ENCODE measurements at regions not wholly inside any gene's neighbourhood (a gene's known extent, or its start where the extent isn't known, plus 50 kb on each side); places are given as distances from the start of the nearest gene placed in this dataset.

DNA sequence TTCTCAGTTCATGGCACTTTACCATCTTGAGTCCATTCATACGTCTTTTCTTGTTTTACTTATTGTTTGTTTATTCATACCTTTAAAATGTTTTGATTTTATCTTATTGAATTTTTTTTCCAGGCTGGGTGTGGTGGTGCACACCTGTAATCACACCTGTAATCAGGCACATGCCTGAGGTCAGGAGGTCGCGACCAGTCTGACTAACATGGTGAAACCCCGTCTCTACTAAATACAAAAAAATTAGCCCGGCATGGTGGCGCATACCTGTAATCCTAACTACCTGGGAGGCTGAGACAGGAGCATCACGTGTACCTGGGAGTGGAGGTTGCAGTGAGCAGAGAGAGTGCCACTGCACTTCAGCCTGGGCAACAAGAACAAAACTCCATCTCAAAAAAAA lies 104.1 kb upstream of the MROH9 start:
- TF ChIP-seq, protein P1, sequence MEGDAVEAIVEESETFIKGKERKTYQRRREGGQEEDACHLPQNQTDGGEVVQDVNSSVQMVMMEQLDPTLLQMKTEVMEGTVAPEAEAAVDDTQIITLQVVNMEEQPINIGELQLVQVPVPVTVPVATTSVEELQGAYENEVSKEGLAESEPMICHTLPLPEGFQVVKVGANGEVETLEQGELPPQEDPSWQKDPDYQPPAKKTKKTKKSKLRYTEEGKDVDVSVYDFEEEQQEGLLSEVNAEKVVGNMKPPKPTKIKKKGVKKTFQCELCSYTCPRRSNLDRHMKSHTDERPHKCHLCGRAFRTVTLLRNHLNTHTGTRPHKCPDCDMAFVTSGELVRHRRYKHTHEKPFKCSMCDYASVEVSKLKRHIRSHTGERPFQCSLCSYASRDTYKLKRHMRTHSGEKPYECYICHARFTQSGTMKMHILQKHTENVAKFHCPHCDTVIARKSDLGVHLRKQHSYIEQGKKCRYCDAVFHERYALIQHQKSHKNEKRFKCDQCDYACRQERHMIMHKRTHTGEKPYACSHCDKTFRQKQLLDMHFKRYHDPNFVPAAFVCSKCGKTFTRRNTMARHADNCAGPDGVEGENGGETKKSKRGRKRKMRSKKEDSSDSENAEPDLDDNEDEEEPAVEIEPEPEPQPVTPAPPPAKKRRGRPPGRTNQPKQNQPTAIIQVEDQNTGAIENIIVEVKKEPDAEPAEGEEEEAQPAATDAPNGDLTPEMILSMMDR (conservative IDR thresholded peaks at IDR 0.05 in 1 of 2, IDR thresholded peaks at IDR 0.05 in 1 of 2; ENCODE audit: extremely low read depth in 1 of 2, insufficient read depth in 1 of 2, low read depth in 1 of 2, low read length in 2 of 2): no peak
- no peak for TF ChIP-seq EZH2 (IDR thresholded peaks at IDR 0.05; ENCODE audit: borderline replicate concordance, low read length)
